HG03066 (cell line): ENCODE measurements at regions not wholly inside any gene's neighbourhood (a gene's known extent, or its start where the extent isn't known, plus 50 kb on each side); places are given as distances from the start of the nearest gene placed in this dataset.
A peak's percentile ranks its signal among the peaks of the same experiment; 100 is the strongest.
"Not testable (repeated sequence)": the region's sequence is repeated elsewhere in the genome, so short reads cannot be mapped to it uniquely, and the experiment has no call there.

Source experiments
- ATAC-seq: cut with Tn5 transposase; IDR thresholded peaks from one replicate; pipeline ENCODE4 v1.9.1; 2021; ENCODE audit warnings: low read depth; ENCODE audit not compliant: unreplicated experiment

DNA sequence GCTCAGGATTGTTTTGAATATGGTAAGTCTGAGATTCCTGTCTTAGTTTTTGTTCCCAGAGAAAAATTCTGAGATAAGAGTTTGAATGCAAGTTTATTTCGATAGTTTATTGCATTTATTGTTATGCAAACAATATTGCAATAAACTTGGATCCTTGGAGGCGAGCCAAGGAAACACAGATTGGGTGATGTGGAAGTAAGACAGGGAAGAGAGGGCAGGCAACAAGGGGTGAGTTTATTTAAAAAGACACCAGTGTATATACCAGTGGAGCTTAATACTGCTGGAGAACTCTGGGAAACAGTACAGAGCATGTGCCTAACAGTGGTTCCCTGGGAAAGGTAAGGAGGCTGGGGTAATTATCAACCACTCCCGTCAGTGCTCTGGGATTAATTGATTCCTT lies 87.5 kb upstream of the NEDD4L start:
- no peak for ATAC-seq

DNA sequence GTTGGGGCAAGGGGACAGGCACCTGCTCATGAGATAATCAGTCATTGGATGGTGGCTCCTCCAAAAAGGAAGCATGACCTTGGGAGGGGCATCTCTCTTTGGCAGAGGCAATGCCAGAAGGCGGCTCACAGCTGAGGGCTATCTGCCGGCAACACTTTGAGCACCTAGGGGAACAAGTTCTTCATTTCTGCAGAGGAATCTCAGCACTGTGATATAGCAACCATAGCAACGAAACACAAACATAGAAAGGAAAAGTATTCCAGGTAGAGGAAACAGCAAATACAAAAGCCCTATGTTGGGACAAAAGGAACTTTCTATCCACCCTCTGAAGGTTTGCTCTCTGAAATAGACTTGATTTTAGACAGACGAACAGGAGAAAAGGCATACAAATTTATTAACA lies 89.1 kb upstream of the NEDD4L start:
- ATAC-seq = no peak

DNA sequence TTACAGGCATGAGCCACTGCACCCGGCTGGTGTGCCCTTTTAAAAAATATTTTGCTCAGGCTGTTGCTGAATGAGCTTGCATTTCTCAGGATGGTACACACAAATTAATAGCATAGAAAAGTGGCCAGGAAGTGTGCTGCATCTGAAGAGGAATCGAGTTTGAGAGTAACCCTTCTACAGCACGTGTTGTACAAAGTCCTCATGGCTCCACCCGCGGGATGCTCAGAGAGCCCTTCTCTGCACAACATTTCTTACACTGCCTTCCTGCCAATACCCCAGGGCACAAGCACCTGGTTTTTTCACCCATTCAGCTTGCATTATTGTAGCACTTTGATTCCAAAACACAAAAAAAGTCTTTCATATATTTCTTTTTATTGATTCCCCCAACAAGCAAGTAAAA lies 90.1 kb upstream of the NEDD4L start:
- ATAC-seq = no peak

GRCh38 chr18:57951999-57952774 lies 91.8 kb upstream of the NEDD4L start:
- ATAC-seq = no peak

GRCh38 chr18:57951117-57951796 lies 92.8 kb upstream of the NEDD4L start:
- no peak for ATAC-seq

- no peak for ATAC-seq
Observed at GRCh38 chr18:57950542-57950941, 93.5 kb upstream of the NEDD4L start.

GRCh38 chr18:57949335-57949734 lies 94.7 kb upstream of the NEDD4L start:
- not testable (repeated sequence) for ATAC-seq

GRCh38 chr18:57947117-57947516 lies 96.9 kb upstream of the NEDD4L start:
- ATAC-seq = no peak

GRCh38 chr18:57943723-57944122 lies 100.3 kb upstream of the NEDD4L start:
- ATAC-seq = no peak

DNA sequence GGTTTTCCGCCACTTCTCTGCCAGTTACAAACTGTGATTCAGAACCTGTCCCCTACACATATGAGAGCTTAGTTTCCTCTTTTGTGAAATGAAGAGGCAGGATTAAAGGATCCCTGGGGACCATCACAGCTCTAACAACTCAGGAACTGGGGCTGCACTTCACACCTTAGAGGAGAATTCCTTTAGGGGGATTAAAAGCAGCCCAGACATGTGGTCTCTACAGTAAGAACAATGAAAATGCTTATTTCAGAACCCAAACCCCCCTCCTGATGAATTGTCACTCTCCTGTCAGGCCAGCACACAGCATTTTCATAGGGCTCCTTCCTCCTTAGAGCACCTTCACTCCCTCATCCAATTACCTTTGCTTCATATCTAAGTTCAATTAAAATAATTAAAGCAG lies 101.5 kb upstream of the NEDD4L start:
- ATAC-seq = no peak

- no peak for ATAC-seq
Observed at GRCh38 chr18:57941841-57942489, 102.1 kb upstream of the NEDD4L start.

DNA sequence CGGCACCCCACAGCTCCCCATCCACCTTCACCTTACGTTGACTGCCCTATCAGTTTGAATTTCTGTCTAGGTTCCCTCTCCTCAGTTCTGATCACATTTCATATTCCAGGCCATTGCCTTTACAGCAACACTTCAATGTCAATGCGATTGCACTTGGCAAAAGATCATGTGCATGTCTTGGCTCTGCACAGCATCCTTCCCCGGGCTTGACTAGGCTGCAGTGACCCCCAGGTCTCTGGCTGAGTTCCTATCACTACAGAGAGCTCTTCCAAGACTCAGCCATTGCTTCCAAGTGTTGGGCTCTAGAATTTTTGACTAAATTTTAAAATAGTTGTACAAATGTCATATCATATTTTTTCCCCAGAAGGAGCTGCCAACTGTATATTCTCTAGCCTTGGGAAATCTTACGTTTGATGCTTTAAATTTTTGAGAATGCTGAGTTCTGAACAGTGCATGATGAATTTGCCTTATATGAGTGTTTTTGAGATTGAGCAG lies 103.8 kb upstream of the NEDD4L start:
- no peak for ATAC-seq

GRCh38 chr18:57934375-57934774 lies 109.7 kb upstream of the NEDD4L start:
- ATAC-seq = not testable (repeated sequence)

DNA sequence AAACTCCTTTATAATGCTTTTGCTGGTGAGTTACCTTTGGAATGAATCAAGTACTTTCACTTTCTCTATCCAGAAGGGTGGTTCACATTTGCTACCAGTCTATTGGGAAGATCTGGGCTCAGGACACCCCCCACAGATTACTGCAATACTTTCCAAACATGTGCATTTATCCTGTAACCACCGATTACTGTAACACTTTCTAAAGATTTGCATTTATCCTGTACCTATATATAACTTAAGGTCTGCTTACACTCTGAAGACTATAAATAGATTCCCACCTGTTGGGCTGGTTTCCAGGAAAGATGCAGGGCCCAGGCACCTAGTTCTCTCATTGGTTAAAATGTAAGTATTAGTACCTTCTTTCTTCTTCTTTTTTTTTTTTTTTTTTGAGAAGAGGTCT lies 113.0 kb upstream of the NEDD4L start:
- peak; percentile 89 for ATAC-seq

DNA sequence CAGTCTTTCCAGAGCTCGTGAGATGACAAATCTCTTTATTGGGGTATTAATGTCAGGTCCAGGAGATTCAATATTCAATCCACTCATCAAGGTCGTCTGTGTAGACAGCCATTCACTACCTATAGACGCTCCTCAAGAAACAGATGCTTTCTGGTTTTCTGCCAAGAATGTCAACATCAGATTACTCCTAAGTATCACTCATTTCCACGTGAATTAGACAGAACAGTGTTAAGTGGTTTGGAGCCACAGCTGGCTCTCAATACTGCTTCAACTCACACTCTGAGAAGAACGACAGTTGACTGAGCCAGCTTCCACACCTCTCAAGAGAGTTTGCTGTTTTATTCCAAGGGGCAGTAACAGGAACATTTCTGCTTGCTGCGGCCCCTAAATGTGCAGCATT lies 113.5 kb upstream of the NEDD4L start:
- ATAC-seq = no peak

DNA sequence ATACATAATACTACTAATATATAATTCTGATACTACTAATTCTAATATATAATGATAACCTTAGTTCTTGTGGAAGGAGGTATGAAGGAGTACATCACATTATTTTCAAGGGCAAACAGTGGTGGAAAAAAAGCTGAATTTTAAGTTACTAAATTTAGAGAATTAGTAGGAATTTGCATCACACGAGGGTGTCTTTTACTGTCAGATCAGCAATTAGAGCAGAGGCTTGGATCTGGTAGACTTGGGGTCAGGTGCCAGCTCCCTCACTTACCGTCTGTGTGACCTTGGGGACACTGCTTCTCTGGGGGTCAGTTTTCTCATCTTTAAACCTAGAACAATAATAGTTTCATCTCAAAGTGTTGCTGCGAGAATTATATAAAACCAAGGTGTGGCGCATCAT lies 114.1 kb upstream of the NEDD4L start:
- no peak for ATAC-seq

DNA sequence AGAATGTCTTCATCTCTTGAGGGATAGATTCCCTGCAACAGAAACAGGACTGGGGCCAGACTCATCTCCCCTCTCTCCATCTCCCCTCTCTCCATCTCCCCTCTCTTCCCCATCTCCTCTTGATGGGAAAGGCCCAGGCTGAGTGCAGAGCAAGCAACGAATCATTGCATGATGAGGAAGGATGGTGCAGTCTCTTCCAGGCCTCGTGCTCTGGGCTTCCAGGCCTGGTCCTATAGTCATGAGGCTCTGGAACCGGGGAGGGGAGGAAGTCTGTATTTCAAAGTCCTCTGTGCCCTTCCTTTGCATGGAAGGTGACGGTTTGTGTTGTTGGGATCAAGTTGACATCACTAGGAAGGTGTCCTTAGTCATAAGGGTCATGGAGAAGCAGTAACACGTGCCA lies 115.6 kb upstream of the NEDD4L start:
- no peak for ATAC-seq

- no peak for ATAC-seq
Observed at GRCh38 chr18:57927511-57927910, 116.5 kb upstream of the NEDD4L start.

GRCh38 chr18:57925706-57926105 lies 118.3 kb upstream of the NEDD4L start:
- no peak for ATAC-seq

DNA sequence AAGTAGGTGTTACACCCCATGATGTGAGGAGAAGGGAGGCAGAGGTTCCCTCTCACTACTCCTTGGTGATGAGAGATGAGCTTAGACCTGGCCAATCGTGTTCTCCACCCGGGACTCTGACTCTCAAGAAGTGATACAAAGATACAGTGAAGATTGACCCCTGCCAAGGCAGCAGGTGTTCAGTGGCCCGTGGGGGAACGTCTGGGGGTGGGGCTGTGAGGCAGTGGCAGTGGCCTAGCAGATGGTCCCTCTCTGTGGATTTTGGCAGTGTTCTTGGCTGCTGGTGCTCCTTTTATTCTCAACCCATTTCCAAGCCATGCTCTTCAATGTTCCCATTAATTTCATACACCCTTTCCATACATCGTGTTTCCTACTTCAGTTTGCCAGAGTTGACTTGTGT lies 120.4 kb upstream of the NEDD4L start:
- no peak for ATAC-seq

GRCh38 chr18:57922885-57923284 lies 119.8 kb upstream of the ATP8B1 start:
- no peak for ATAC-seq

DNA sequence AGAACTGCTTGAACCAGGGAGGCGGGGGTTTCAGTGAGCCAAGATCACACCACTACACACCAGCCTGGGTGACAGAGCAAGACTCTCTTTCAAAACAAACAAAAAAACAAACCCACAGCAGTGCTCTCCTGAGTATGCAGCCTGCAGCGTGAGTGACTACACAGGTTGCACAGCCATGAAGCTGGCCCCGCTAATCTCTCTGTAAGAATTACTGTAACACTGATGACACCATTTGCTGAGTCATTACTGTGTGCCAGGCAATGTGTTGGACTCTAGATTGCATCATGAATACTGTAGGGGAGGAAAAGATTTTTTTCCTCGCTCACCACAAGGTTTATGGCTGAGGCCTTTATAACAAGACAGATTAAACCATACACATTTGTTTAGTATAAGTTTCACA lies 118.6 kb upstream of the ATP8B1 start:
- no peak for ATAC-seq
